Transverse colon (tissue), 3 donors: ENCODE measurements at regions not wholly inside any gene's neighbourhood (a gene's known extent, or its start where the extent isn't known, plus 50 kb on each side); places are given as distances from the start of the nearest gene placed in this dataset.

Experiments
- CTCF ChIP-seq, 5 experiments: fragments of 200-600 bp in 3 of 5; fragments of 450-650 bp in 2 of 5; sonication (generic) in 3 of 5; IDR thresholded peaks; 1 replicate in 2 of 5; 2 replicates in 3 of 5; pipeline ENCODE4 v1.5.1; 2016 to 2017; ENCODE audit warnings: antibody characterized with exemption in 5 of 5, inconsistent platforms in 3 of 5, mild to moderate bottlenecking in 2 of 5, moderate library complexity in 1 of 5
- EP300 ChIP-seq: sonication (generic); formaldehyde crosslinking; IDR thresholded peaks from one replicate; pipeline ENCODE4 v1.6.1; 2017; ENCODE audit warnings: antibody characterized with exemption, low read depth

GRCh38 chr5:143707806-143708205 lies 104.2 kb upstream of the HMHB1 start:
- TF ChIP-seq CTCF (IDR thresholded peaks at IDR 0.05) (no peak), EP300 (no peak)
